A549 (cell line): ENCODE measurements at regions not wholly inside any gene's neighbourhood (a gene's known extent, or its start where the extent isn't known, plus 50 kb on each side); places are given as distances from the start of the nearest gene placed in this dataset.

ENCODE experiments used
- ATAC-seq, 2 experiments: fragments of 200-7000 bp in 1 of 2; fragments of >200 bp in 1 of 2; cut with Nextera tagmentation in 1 of 2; cut with Tn5 transposase in 1 of 2; 3 replicates each; pipeline versions ENCODE4 v1.8.0 to v1.9.1; 2018 to 2020; ENCODE audit warnings: mild to moderate bottlenecking in 1 of 2, moderate library complexity in 1 of 2
- CTCF ChIA-PET: fragments of 300-600 bp; sonication (Branson Sonifier 250); formaldehyde crosslinking; extraction: SDS; loops from one replicate; lab custom pipeline; 2021; ENCODE audit warnings: antibody characterized with exemption, inconsistent platforms; lab: Yijun Ruan, JAX
- POLR2A ChIA-PET: fragments of 350-600 bp; formaldehyde crosslinking; extraction: SDS; loops from one replicate; lab custom pipeline; 2021; ENCODE audit warnings: antibody characterized with exemption, inconsistent platforms; lab: Yijun Ruan, JAX
- DNase-seq, 2 experiments: peaks; one replicate each; pipeline versions ENCODE4 v3.0.0 to v3.0.0-alpha.2; 2011 to 2016; ENCODE audit warnings: low read depth in 1 of 2, low spot score in 1 of 2
- FAIRE-seq: peaks from 2 replicates; lab custom pipeline; 2011; peaks lifted over from hg19 to GRCh38; lab: Jason Lieb, UNC
- H3K27ac ChIP-seq, 2 experiments: fragments of >200 bp; sonication (Bioruptor Twin); formaldehyde crosslinking; 3 replicates each; pipeline ENCODE4 v1.5.1; 2016 to 2017
- H3K4me1 ChIP-seq: fragments of >200 bp; sonication (Bioruptor Twin); formaldehyde crosslinking; 3 replicates; pipeline ENCODE4 v1.6.1; 2016
- H3K4me2 ChIP-seq: fragments of >200 bp; sonication (Bioruptor Twin); formaldehyde crosslinking; 3 replicates; pipeline ENCODE4 v1.6.1; 2016
- H3K4me3 ChIP-seq: fragments of >200 bp; sonication (Bioruptor Twin); formaldehyde crosslinking; 3 replicates; pipeline ENCODE4 v1.5.1; 2016
- H3K9me3 ChIP-seq: fragments of >200 bp; sonication (Bioruptor Twin); formaldehyde crosslinking; 3 replicates; pipeline ENCODE4 v1.6.1; 2016
- BCL3 ChIP-seq: fragments of >200 bp; sonication (Bioruptor Twin); formaldehyde crosslinking; IDR thresholded peaks from 3 replicates; pipeline ENCODE4 v1.6.1; 2016
- CBX8 ChIP-seq: fragments of 200-600 bp; sonication (generic); IDR thresholded peaks from 2 replicates; pipeline ENCODE4 v1.6.1; 2016
- CHD2 ChIP-seq: fragments of 150-350 bp; IDR thresholded peaks from 2 replicates; pipeline ENCODE4 v1.6.1; 2014; ENCODE audit warnings: low read length; ENCODE audit not compliant: partially characterized antibody
- EHMT2 ChIP-seq: fragments of 200-600 bp; sonication (generic); IDR thresholded peaks from 2 replicates; pipeline ENCODE4 v1.6.1; 2016; ENCODE audit warnings: antibody characterized with exemption, low read depth, mild to moderate bottlenecking, moderate library complexity
- ELK1 ChIP-seq: fragments of 150-350 bp; IDR thresholded peaks from 2 replicates; pipeline ENCODE4 v1.6.1; 2014; ENCODE audit warnings: low read depth, mild to moderate bottlenecking, low read length
- GATA3 ChIP-seq: IDR thresholded peaks from 2 replicates; pipeline ENCODE4 v1.6.1; 2012; ENCODE audit warnings: borderline replicate concordance
- HES2 ChIP-seq: fragments of >200 bp; sonication (Bioruptor Twin); formaldehyde crosslinking; IDR thresholded peaks from 2 replicates; pipeline ENCODE4 v1.6.1; 2016
- HMGXB4 ChIP-seq: fragments of 250-450 bp; sonication (Bioruptor Pico); IDR thresholded peaks from 2 replicates; pipeline ENCODE4 v1.5.0; 2021; ENCODE audit warnings: mild to moderate bottlenecking, moderate library complexity, borderline replicate concordance
- KDM1A ChIP-seq: fragments of 200-600 bp; sonication (generic); IDR thresholded peaks from 2 replicates; pipeline ENCODE4 v1.6.1; 2016; ENCODE audit warnings: low read depth, mild to moderate bottlenecking
- MYC ChIP-seq: IDR thresholded peaks from 2 replicates; pipeline ENCODE4 v1.6.1; 2012; ENCODE audit warnings: mild to moderate bottlenecking, inconsistent platforms, low read length, improper control_type of control experiment, borderline replicate concordance
- NFE2L2 ChIP-seq: fragments of 150-350 bp; conservative IDR thresholded peaks from 2 replicates; pipeline ENCODE4 v1.6.1; 2014; ENCODE audit warnings: low read length
- PBX3 ChIP-seq: IDR thresholded peaks from 2 replicates; pipeline ENCODE4 v1.6.1; 2012
- PHF8 ChIP-seq: fragments of 200-600 bp; sonication (generic); IDR thresholded peaks from 2 replicates; pipeline ENCODE4 v1.6.1; 2016; ENCODE audit warnings: low read depth, mild to moderate bottlenecking, antibody characterized with exemption, moderate library complexity, borderline replicate concordance
- RARB ChIP-seq: fragments of 250-450 bp; sonication (Bioruptor Pico); IDR thresholded peaks from 2 replicates; pipeline ENCODE4 v1.8.0; 2021; ENCODE audit warnings: mild to moderate bottlenecking, moderate library complexity
- SMC3 ChIP-seq: fragments of >200 bp; sonication (Bioruptor Twin); formaldehyde crosslinking; IDR thresholded peaks from 3 replicates; pipeline ENCODE4 v1.6.1; 2018; ENCODE audit warnings: inconsistent platforms
- TP53 ChIP-seq: fragments of 250-450 bp; sonication (Bioruptor Pico); IDR thresholded peaks from 2 replicates; pipeline ENCODE4 v1.5.0; 2021; ENCODE audit warnings: mild to moderate bottlenecking, moderate library complexity
- ZNF302 ChIP-seq: fragments of 250-450 bp; sonication (Bioruptor Pico); IDR thresholded peaks from 2 replicates; pipeline ENCODE4 v1.9.0; 2021; ENCODE audit warnings: inconsistent platforms, mild to moderate bottlenecking, moderate library complexity
- ZSCAN20 ChIP-seq: fragments of 250-450 bp; sonication (Bioruptor Pico); IDR thresholded peaks from 2 replicates; pipeline ENCODE4 v1.8.0; 2022; ENCODE audit warnings: mild to moderate bottlenecking, moderate library complexity
- WGBS: methylation state at CpG from one replicate; pipeline ENCODE4 v1.1.6; 2017; ENCODE audit errors: missing lambda C conversion rate; 5-methylcytosine and 5-hydroxymethylcytosine counted together

- Histone ChIP-seq H3K27ac (no peak overlapping the region), H3K4me1 (no peaks in the 10 kb centered on the region), H3K9me3 (no peaks in the 10 kb centered on the region), H3K4me2 (no peak overlapping the region), H3K4me3 (no peak overlapping the region)
- 18% methylated on average over 2 of the region's 2 CpGs for WGBS
- DNase-seq (no peak), FAIRE-seq (no peak), ATAC-seq (no peak)
- POLR2A ChIA-PET, result no interaction called here
- TF ChIP-seq CBX8, result no peak
- CTCF ChIA-PET, result no interaction called here
Observed at GRCh38 chr1:215482079-215482478, 85.0 kb upstream of the KCTD3 start.

GRCh38 chr1:215484171-215484939 lies 82.7 kb upstream of the KCTD3 start:
- H3K27ac ChIP-seq, result no peak overlapping the region
- no peaks in the 10 kb centered on the region for H3K9me3 ChIP-seq
- FAIRE-seq, result no peak

More at GRCh38 chr1:215484171-215484939, 82.7 kb upstream of the KCTD3 start:
- DNase-seq (no peak), ATAC-seq (no peak)
- CTCF ChIA-PET, result no interaction called here
- Histone ChIP-seq H3K4me1 (no peaks in the 10 kb centered on the region), H3K4me2 (no peak overlapping the region), H3K4me3 (no peak overlapping the region)
- POLR2A ChIA-PET, result no interaction called here
- WGBS, result 54% methylated on average over 4 of the region's 4 CpGs
- TF ChIP-seq PBX3 (no peak), ZNF302 (CRISPR knock-in tag) (no peak), RARB (CRISPR knock-in tag) (no peak), TP53 (CRISPR knock-in tag) (no peak), MYC (no peak), NFE2L2 (no peak), SMC3 (no peak), HES2 (no peak), BCL3 (no peak), GATA3 (no peak), PHF8 (no peak), ZSCAN20 (no peak), EHMT2 (no peak), CHD2 (no peak), KDM1A (no peak), ELK1 (no peak), HMGXB4 (CRISPR knock-in tag) (no peak)
